HepG2 (cell line): ENCODE measurements at regions not wholly inside any gene's neighbourhood (a gene's known extent, or its start where the extent isn't known, plus 50 kb on each side); places are given as distances from the start of the nearest gene placed in this dataset.

Source experiments
- ATAC-seq: fragments of 200-7000 bp; cut with Tn5 transposase; 3 replicates; pipeline ENCODE4 v1.9.1; 2020; ENCODE audit warnings: mild to moderate bottlenecking, moderate library complexity
- BruUV-seq: library from RNA; stranded (reverse); fragments of 400-500 nt; replicated peaks from 2 replicates; lab custom pipeline; 2021; lab: Mats Ljungman, UMichigan
- CTCF ChIA-PET: fragments of 300-600 bp; formaldehyde crosslinking; extraction: SDS; loops from one replicate; lab custom pipeline; 2021; ENCODE audit warnings: low total read pairs, inconsistent platforms, low intra/inter-chr PET ratio; lab: Yijun Ruan, JAX
- POLR2A ChIA-PET: fragments of 350-600 bp; sonication (Branson Sonifier 250); formaldehyde crosslinking; loops from one replicate; lab custom pipeline; 2020; ENCODE audit warnings: antibody characterized with exemption, inconsistent platforms; lab: Yijun Ruan, JAX
- DNase-seq: peaks from one replicate; pipeline ENCODE4 v3.0.0-alpha.2; 2015; ENCODE audit warnings: low spot score
- FAIRE-seq: peaks from 3 replicates; lab custom pipeline; 2011; peaks lifted over from hg19 to GRCh38; lab: Jason Lieb, UNC
- H2AFZ ChIP-seq: one replicate; pipeline ENCODE4 v1.6.1; 2011; ENCODE audit warnings: low read length, inconsistent platforms
- H3K27ac ChIP-seq: fragments of 300-600 bp; 3 replicates; pipeline ENCODE4 v1.8.0; 2011; ENCODE audit warnings: mixed run types, mild to moderate bottlenecking, mixed read lengths, low read length, inconsistent platforms; ENCODE audit not compliant: insufficient read depth; ENCODE audit errors: extremely low read length
- H3K27me3 ChIP-seq, 2 experiments: fragments of 200-600 bp in 1 of 2; 2 replicates in 1 of 2; 3 replicates in 1 of 2; pipeline versions ENCODE4 v1.6.0 to v1.8.0; 2011; ENCODE audit warnings: low read length in 2 of 2, mild to moderate bottlenecking in 2 of 2, moderate library complexity in 2 of 2, inconsistent platforms in 1 of 2; ENCODE audit not compliant: insufficient read depth in 2 of 2, control insufficient read depth in 1 of 2
- H3K36me3 ChIP-seq, 2 experiments: fragments of 200-600 bp in 1 of 2; replicated peaks in 1 of 2; 2 replicates in 1 of 2; 3 replicates in 1 of 2; pipeline versions ENCODE4 v1.5.1 to v1.8.0; 2011; ENCODE audit warnings: low read length in 2 of 2, inconsistent platforms in 1 of 2; ENCODE audit not compliant: insufficient read depth in 2 of 2, control insufficient read depth in 1 of 2
- H3K4me1 ChIP-seq: 2 replicates; pipeline ENCODE4 v1.5.1; 2012; ENCODE audit warnings: low read length, inconsistent platforms; ENCODE audit not compliant: insufficient read depth
- H3K4me2 ChIP-seq: 2 replicates; pipeline ENCODE4 v1.6.0; 2011; ENCODE audit warnings: low read depth, low read length, inconsistent platforms
- H3K4me3 ChIP-seq, 3 experiments: fragments of 200-600 bp in 1 of 3; sonication (generic), shearing (Covaris generic) in 1 of 3; replicated peaks in 1 of 3; 2 replicates each; pipeline ENCODE4 v1.5.1; 2011 to 2016; ENCODE audit warnings: low read length in 3 of 3, inconsistent platforms in 2 of 3, low read depth in 2 of 3, mild to moderate bottlenecking in 2 of 3, control low read depth in 1 of 3, mixed read lengths in 1 of 3; ENCODE audit not compliant: insufficient read depth in 1 of 3
- H3K79me2 ChIP-seq: one replicate; pipeline ENCODE4 v1.6.1; 2011; ENCODE audit warnings: low read length, inconsistent platforms; ENCODE audit not compliant: insufficient read depth
- H3K9ac ChIP-seq: 2 replicates; pipeline ENCODE4 v1.6.0; 2011; ENCODE audit warnings: mild to moderate bottlenecking, low read depth, low read length, inconsistent platforms; ENCODE audit not compliant: insufficient read depth
- H3K9me3 ChIP-seq: 2 replicates; pipeline ENCODE4 v1.5.1; 2012; ENCODE audit warnings: mild to moderate bottlenecking, low read length
- H4K20me1 ChIP-seq: 2 replicates; pipeline ENCODE4 v1.6.0; 2011; ENCODE audit warnings: inconsistent platforms, mild to moderate bottlenecking, low read length, moderate library complexity; ENCODE audit not compliant: insufficient read depth
- RFX3 ChIP-seq: IDR thresholded peaks from 2 replicates; pipeline ENCODE4 v1.6.1; 2016; ENCODE audit warnings: missing biosample characterization, missing genetic modification reagents
- SKI ChIP-seq: fragments of 450-650 bp; IDR thresholded peaks from one replicate; pipeline ENCODE4 v1.6.1; 2018; ENCODE audit warnings: mild to moderate bottlenecking; ENCODE audit not compliant: partially characterized antibody
- TEF ChIP-seq: sonication (generic); formaldehyde crosslinking; IDR thresholded peaks from 2 replicates; pipeline ENCODE4 v1.5.0; 2020; ENCODE audit warnings: missing genetic modification reagents
- ZNF414 ChIP-seq: sonication (generic); formaldehyde crosslinking; IDR thresholded peaks from 2 replicates; pipeline ENCODE4 v1.5.0; 2020; ENCODE audit warnings: missing genetic modification reagents
- WGBS: methylation state at CpG from one replicate; pipeline ENCODE4 v1.1.6; 2017; ENCODE audit warnings: low lambda C conversion rate; 5-methylcytosine and 5-hydroxymethylcytosine counted together
- in situ Hi-C: cut with HindIII; loops from 2 replicates; pipeline ENCODE4 v1.10.0; 2017; ENCODE audit warnings: low pct_unique_long_range_greater_than_20kb; ENCODE audit not compliant: extremely low pct_ligation_motif_present
- intact Hi-C: fragments of 100-400 bp; cut with micrococcal nuclease; formaldehyde crosslinking; loops from one replicate; pipeline ENCODE4 v1.10.0; 2022; ENCODE audit not compliant: unreplicated experiment
- TF ChIP-seq, protein P1 (sequence below): sonication (generic); formaldehyde crosslinking; IDR thresholded peaks from 2 replicates; pipeline ENCODE4 v1.4.0; 2020; ENCODE audit warnings: missing genetic modification reagents

DNA sequence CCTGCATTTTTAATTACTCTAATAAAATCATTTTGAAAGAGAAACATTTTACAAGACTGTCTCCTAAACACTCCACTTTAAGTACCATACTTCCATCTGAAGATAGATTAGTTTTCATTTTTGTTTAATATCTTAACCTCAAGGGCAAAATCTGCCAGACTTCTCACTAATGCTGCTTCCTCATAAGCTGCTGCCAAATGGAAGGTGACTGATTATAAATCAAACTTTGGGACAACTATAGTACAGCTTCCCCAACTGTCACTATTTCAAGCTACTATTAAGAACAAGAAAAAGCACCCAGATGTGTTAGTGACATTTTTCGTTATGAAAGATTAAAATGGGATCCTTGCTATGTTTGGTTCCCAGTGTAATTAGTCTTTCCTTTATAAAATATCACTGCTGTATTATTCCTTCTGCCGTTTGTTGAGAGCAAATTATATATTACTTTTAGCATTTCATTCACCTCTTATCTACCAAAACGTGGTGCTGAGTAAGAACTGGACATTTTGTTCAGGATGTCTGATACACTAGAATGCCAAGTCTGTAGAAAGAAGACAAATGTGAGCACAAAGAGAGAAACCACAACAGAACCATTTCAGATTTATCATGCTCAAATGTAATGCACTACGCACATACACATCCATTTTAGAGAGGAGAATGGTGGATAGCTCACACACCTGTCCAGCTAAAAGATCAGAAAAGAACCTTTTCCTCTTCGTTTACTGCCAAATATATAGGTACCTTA is 312.2 kb upstream of the C11orf87 start:
- Histone ChIP-seq H3K4me2 (no peak overlapping the region), H3K27me3 (peaks cover 0 to 20% of the 10 kb centered on the region in 2 experiments; a peak in 2 of 5 replicates), H3K9ac (no peak overlapping the region), H3K4me3 (no peak overlapping the region), H3K4me1 (peaks cover 19% of the 10 kb centered on the region), H2AFZ (no peak overlapping the region), H4K20me1 (no peaks in the 10 kb centered on the region), H3K27ac (no peak overlapping the region), H3K36me3 (no peaks in the 10 kb centered on the region), H3K79me2 (no peaks in the 10 kb centered on the region), H3K9me3 (no peaks in the 10 kb centered on the region)
- ATAC-seq = no peak
- intact Hi-C loops = no loop called here
- no peak for FAIRE-seq
- no peak for DNase-seq
- CTCF ChIA-PET = no interaction called here
- POLR2A ChIA-PET = no interaction called here
- 21% methylated on average over 5 of the region's 5 CpGs for WGBS
- TF ChIP-seq TEF (CRISPR knock-in tag) = no peak
- TF ChIP-seq, protein P1, sequence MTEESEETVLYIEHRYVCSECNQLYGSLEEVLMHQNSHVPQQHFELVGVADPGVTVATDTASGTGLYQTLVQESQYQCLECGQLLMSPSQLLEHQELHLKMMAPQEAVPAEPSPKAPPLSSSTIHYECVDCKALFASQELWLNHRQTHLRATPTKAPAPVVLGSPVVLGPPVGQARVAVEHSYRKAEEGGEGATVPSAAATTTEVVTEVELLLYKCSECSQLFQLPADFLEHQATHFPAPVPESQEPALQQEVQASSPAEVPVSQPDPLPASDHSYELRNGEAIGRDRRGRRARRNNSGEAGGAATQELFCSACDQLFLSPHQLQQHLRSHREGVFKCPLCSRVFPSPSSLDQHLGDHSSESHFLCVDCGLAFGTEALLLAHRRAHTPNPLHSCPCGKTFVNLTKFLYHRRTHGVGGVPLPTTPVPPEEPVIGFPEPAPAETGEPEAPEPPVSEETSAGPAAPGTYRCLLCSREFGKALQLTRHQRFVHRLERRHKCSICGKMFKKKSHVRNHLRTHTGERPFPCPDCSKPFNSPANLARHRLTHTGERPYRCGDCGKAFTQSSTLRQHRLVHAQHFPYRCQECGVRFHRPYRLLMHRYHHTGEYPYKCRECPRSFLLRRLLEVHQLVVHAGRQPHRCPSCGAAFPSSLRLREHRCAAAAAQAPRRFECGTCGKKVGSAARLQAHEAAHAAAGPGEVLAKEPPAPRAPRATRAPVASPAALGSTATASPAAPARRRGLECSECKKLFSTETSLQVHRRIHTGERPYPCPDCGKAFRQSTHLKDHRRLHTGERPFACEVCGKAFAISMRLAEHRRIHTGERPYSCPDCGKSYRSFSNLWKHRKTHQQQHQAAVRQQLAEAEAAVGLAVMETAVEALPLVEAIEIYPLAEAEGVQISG (CRISPR knock-in tag) = no peak
- TF ChIP-seq ZNF414 = no peak
- TF ChIP-seq RFX3 = no peak
- no peak for TF ChIP-seq SKI
- BruUV-seq = no TSS peak
- in situ Hi-C loops = no loop called here
